HCT116 (cell line): ENCODE measurements at regions not wholly inside any gene's neighbourhood (a gene's known extent, or its start where the extent isn't known, plus 50 kb on each side); places are given as distances from the start of the nearest gene placed in this dataset.
"Not testable (repeated sequence)": the region's sequence is repeated elsewhere in the genome, so short reads cannot be mapped to it uniquely, and the experiment has no call there.

ENCODE experiments used
- ATAC-seq: fragments of 200-7000 bp; cut with Tn5 transposase; 2 replicates; pipeline ENCODE4 v1.9.1; 2020; ENCODE audit warnings: mild to moderate bottlenecking, moderate library complexity
- BruUV-seq: library from RNA; stranded (reverse); fragments of 400-500 nt; replicated peaks from 2 replicates; lab custom pipeline; 2021; lab: Mats Ljungman, UMichigan
- CTCF ChIA-PET: fragments of 300-600 bp; sonication (Branson Sonifier 250); formaldehyde crosslinking; loops from one replicate; lab custom pipeline; 2021; ENCODE audit warnings: antibody characterized with exemption; lab: Charles Lee
- POLR2A ChIA-PET: fragments of 300-600, 350-600 bp; sonication (Branson Sonifier 250); formaldehyde crosslinking; loops from one replicate; lab custom pipeline; 2021; ENCODE audit warnings: antibody characterized with exemption; lab: Charles Lee
- RAD21 ChIA-PET, 2 experiments: fragments of 300-600 bp; sonication (Branson Sonifier 250); formaldehyde crosslinking; loops; one replicate each; lab custom pipeline; 2023; ENCODE audit warnings: low total read pairs in 2 of 2; ENCODE audit not compliant: uncharacterized antibody in 2 of 2, unreplicated experiment in 2 of 2, low non-redundant PET in 1 of 2; lab: Charles Lee
- DNase-seq: peaks from one replicate; pipeline ENCODE4 v3.0.0-alpha.2; 2010; ENCODE audit warnings: low read depth, low spot score
- H2AFZ ChIP-seq: fragments of 200-600 bp; shearing (Covaris generic), sonication (generic); 2 replicates; pipeline ENCODE4 v1.6.1; 2017; ENCODE audit warnings: low read depth, mixed run types, mixed read lengths, antibody characterized with exemption, low read length; ENCODE audit not compliant: poor library complexity, severe bottlenecking
- H3K27ac ChIP-seq: 2 replicates; pipeline ENCODE4 v1.5.1; 2012; ENCODE audit warnings: low read depth, low read length
- H3K27me3 ChIP-seq: fragments of 200-600 bp; sonication (generic); 2 replicates; pipeline ENCODE4 v1.6.1; 2016; ENCODE audit warnings: mixed run types, low read length, mixed read lengths; ENCODE audit not compliant: insufficient read depth
- H3K36me3 ChIP-seq, 2 experiments: fragments of 200-500 bp in 1 of 2; fragments of 200-600 bp in 1 of 2; sonication (Bioruptor generic) in 1 of 2; sonication (generic) in 1 of 2; 2 replicates each; pipeline versions ENCODE4 v1.5.1 to v1.6.1; 2014 to 2016; ENCODE audit warnings: low read length in 2 of 2, inconsistent platforms in 1 of 2, mixed read lengths in 1 of 2, mixed run types in 1 of 2; ENCODE audit not compliant: insufficient read depth in 2 of 2, control insufficient read depth in 1 of 2
- H3K4me1 ChIP-seq, 2 experiments: fragments of 200-600 bp in 1 of 2; sonication (generic) in 1 of 2; 2 replicates each; pipeline versions ENCODE4 v1.5.1 to v1.6.1; 2012 to 2017; ENCODE audit warnings: low read length in 2 of 2, inconsistent platforms in 1 of 2, mild to moderate bottlenecking in 1 of 2, mixed read lengths in 1 of 2, mixed run types in 1 of 2, moderate library complexity in 1 of 2; ENCODE audit not compliant: insufficient read depth in 2 of 2, control insufficient read depth in 1 of 2
- H3K4me2 ChIP-seq: fragments of 200-600 bp; sonication (generic); 2 replicates; pipeline ENCODE4 v1.6.1; 2017; ENCODE audit warnings: mixed run types, low read length, mixed read lengths
- H3K4me3 ChIP-seq, 2 experiments: fragments of 200-600 bp in 1 of 2; sonication (generic) in 1 of 2; replicated peaks in 1 of 2; 2 replicates each; pipeline ENCODE4 v1.5.1; 2011 to 2016; ENCODE audit warnings: low read length in 2 of 2, control low read depth in 1 of 2, low read depth in 1 of 2, mild to moderate bottlenecking in 1 of 2, mixed read lengths in 1 of 2, mixed run types in 1 of 2
- H3K79me2 ChIP-seq: fragments of 200-600 bp; sonication (generic); 2 replicates; pipeline ENCODE4 v1.6.1; 2017; ENCODE audit warnings: mild to moderate bottlenecking, mixed run types, low read length, moderate library complexity, mixed read lengths; ENCODE audit not compliant: insufficient read depth
- H3K9ac ChIP-seq: fragments of 200-600 bp; sonication (generic); 2 replicates; pipeline ENCODE4 v1.6.1; 2016; ENCODE audit warnings: low read length, mixed read lengths
- H3K9me2 ChIP-seq: fragments of 200-600 bp; sonication (generic), shearing (Covaris generic); 2 replicates; pipeline ENCODE4 v1.6.1; 2017; ENCODE audit warnings: mixed run types, mild to moderate bottlenecking, moderate library complexity; ENCODE audit not compliant: insufficient read depth
- H3K9me3 ChIP-seq, 2 experiments: fragments of 200-500 bp in 1 of 2; fragments of 200-600 bp in 1 of 2; sonication (Bioruptor generic) in 1 of 2; sonication (generic) in 1 of 2; 2 replicates each; pipeline ENCODE4 v1.6.1; 2014 to 2017; ENCODE audit warnings: low read length in 2 of 2, mixed read lengths in 2 of 2, inconsistent platforms in 1 of 2, low read depth in 1 of 2, mild to moderate bottlenecking in 1 of 2, mixed run types in 1 of 2, moderate library complexity in 1 of 2; ENCODE audit not compliant: control insufficient read depth in 1 of 2, insufficient read depth in 1 of 2
- H4K20me1 ChIP-seq: fragments of 200-600 bp; sonication (generic), shearing (Covaris generic); 2 replicates; pipeline ENCODE4 v1.6.1; 2017; ENCODE audit warnings: mixed run types, mild to moderate bottlenecking, moderate library complexity; ENCODE audit not compliant: insufficient read depth
- CBX3 ChIP-seq: IDR thresholded peaks from 2 replicates; pipeline ENCODE4 v1.6.1; 2012; ENCODE audit warnings: low read depth
- CEBPB ChIP-seq: IDR thresholded peaks from 2 replicates; pipeline ENCODE4 v1.6.1; 2012; ENCODE audit warnings: low read depth
- EZH2 ChIP-seq: fragments of 200-600 bp; sonication (generic); IDR thresholded peaks from 2 replicates; pipeline ENCODE4 v1.6.1; 2017; ENCODE audit warnings: antibody characterized with exemption, mixed run types
- EZH2phosphoT487 ChIP-seq: fragments of 200-600 bp; IDR thresholded peaks from 2 replicates; pipeline ENCODE4 v1.6.1; 2018; ENCODE audit warnings: antibody characterized with exemption, borderline replicate concordance
- FOSL1 ChIP-seq: IDR thresholded peaks from 2 replicates; pipeline ENCODE4 v1.6.1; 2012; ENCODE audit warnings: low read depth
- JUND ChIP-seq: IDR thresholded peaks from 2 replicates; pipeline ENCODE4 v1.6.1; 2012
- POLR2AphosphoS5 ChIP-seq: IDR thresholded peaks from 2 replicates; pipeline ENCODE4 v1.6.1; 2011; ENCODE audit warnings: mild to moderate bottlenecking, low read depth, low read length, moderate library complexity
- SP1 ChIP-seq: IDR thresholded peaks from 2 replicates; pipeline ENCODE4 v1.6.1; 2012; ENCODE audit warnings: low read depth
- intact Hi-C: fragments of 100-400 bp; cut with micrococcal nuclease; formaldehyde crosslinking; loops from 2 replicates; pipeline ENCODE4 v1.10.0; 2022

DNA sequence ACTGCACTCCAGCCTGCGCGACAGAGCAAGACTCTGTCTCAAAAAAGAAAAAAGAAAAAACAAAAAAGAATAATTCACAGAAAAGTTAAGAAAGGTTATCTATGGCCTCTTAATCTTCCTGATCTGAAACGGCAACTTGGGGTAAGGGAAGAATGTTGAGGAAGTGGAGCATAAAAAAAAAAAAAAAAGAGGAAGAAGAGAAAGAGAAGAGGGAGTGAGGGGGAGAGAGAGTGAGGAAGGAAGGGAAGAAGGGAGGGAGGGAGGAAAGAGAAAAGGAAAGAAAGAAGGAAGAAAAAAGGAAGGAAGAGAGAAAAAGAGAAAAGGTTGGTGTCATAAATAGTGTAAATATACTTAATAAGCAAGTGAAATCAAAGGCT is 68.9 kb upstream of the NCOA3 start:
- peaks cover 27 to 40% of the 10 kb centered on the region in 2 experiments for H3K4me1 ChIP-seq
- peak overlapping the region; percentile 85 for H2AFZ ChIP-seq
- ChIA-PET POLR2A (interaction anchor here (0.8 to 1.7 kb wide), 6 partner anchors 12 to 188 kb away, joined by 3 to 7 read pairs (median 4); partner anchors contain the start of gene NCOA3), CTCF (interaction anchor here (2.4 to 2.5 kb wide), 2 partner anchors 49 to 188 kb away, joined by 5 to 7 read pairs; no protein-coding TSS in a partner anchor), RAD21 (interaction anchor here in 1 of 2 experiments (1.4 kb wide), 1 partner anchor 49 kb away, joined by 4 read pairs; no protein-coding TSS in a partner anchor)
- intact Hi-C loops, result no loop called here
- DNase-seq (no peak), ATAC-seq (no peak)
- peak overlapping the region in 1 of 2 experiments; percentile 38; a peak in 2 of 4 replicates for H3K4me3 ChIP-seq
- no peaks in the 10 kb centered on the region for H4K20me1 ChIP-seq
- H3K27ac ChIP-seq, result peak overlapping the region; percentile 70
- no peaks in the 10 kb centered on the region for H3K27me3 ChIP-seq
- H3K79me2 ChIP-seq, result no peaks in the 10 kb centered on the region
- H3K9me3 ChIP-seq, result no peaks in the 10 kb centered on the region
- H3K9me2 ChIP-seq, result no peaks in the 10 kb centered on the region
- peak overlapping the region; percentile 69 for H3K4me2 ChIP-seq
- BruUV-seq, result no TSS peak
- TF ChIP-seq EZH2 (no peak), POLR2AphosphoS5 (no peak), FOSL1 (no peak), EZH2phosphoT487 (no peak)
- TF ChIP-seq, all 23 proteins: peak for 0
- H3K36me3 ChIP-seq, result no peaks in the 10 kb centered on the region
- H3K9ac ChIP-seq, result peak overlapping the region; percentile 42

DNA sequence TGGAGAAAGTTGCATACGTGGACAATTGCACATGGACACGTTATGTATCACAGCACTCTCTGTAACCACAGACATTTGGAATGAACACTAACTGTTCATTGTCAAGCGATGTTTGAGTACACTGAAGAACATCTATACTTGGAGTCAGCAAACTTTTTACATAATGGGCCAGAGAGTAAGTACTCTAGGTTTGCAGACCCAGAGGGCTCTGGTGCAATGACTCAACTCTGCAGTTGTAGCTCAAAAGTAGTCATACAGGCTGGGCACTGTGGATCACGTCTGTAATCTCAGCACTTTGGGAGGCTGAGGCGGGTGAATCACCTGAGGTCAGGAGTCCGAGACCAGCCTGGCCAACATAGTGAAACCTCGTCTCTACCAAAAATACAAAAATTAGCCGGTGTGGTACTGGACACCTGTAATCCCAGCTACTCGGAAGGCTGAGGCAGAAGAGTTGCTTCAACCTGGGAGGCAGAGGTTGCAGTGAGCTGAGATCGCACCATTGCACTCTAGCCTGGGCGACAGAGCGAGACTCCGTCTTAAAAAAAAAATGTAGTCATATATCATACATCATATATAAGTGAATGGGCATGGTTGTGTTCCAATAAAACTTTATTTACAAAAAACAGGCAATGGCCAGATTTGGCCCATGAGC is 67.4 kb upstream of the NCOA3 start:
- H3K9me3 ChIP-seq, H4K20me1 ChIP-seq, H3K79me2 ChIP-seq, H3K27ac ChIP-seq, H3K9me2 ChIP-seq, CTCF ChIA-PET, H3K27me3 ChIP-seq, DNase-seq, BruUV-seq, H3K36me3 ChIP-seq, intact Hi-C loops: not testable (repeated sequence)
- Histone ChIP-seq H3K4me3 (peak overlapping the region in 1 of 2 experiments; percentile 39; a peak in 2 of 4 replicates), H2AFZ (peak overlapping the region; percentile 87), H3K4me1 (peaks cover 34 to 49% of the 10 kb centered on the region in 2 experiments), H3K9ac (peak overlapping the region; percentile 19; the same call in 1 of the 2 replicates), H3K4me2 (peak overlapping the region; percentile 62)
- POLR2A ChIA-PET, result interaction anchor here (1.0 to 1.8 kb wide), 4 partner anchors 9 to 67 kb away, joined by 3 to 4 read pairs (median 3); partner anchors contain the start of gene NCOA3
- peak; percentile 69 for ATAC-seq
- RAD21 ChIA-PET, result interaction anchor here (0.5 to 0.6 kb wide), 2 partner anchors 15 to 57 kb away, joined by 3 read pairs; no protein-coding TSS in a partner anchor
- TF ChIP-seq JUND (peak; percentile 61), CBX3 (peak; percentile 60; the same call in 1 of the 2 replicates), SP1 (peak; percentile 60), CEBPB (peak; percentile 31; the same call in 1 of the 2 replicates), FOSL1 (peak; percentile 70)
